PC-3 (cell line): ENCODE measurements at regions not wholly inside any gene's neighbourhood (a gene's known extent, or its start where the extent isn't known, plus 50 kb on each side); places are given as distances from the start of the nearest gene placed in this dataset.
"Not testable (repeated sequence)": the region's sequence is repeated elsewhere in the genome, so short reads cannot be mapped to it uniquely, and the experiment has no call there.

Source experiments
- ATAC-seq: fragments of 200-7000 bp; cut with Tn5 transposase; 2 replicates; pipeline ENCODE4 v1.9.1; 2020; ENCODE audit warnings: mild to moderate bottlenecking, moderate library complexity
- BruUV-seq: library from RNA; stranded (reverse); fragments of 400-500 nt; replicated peaks from 2 replicates; lab custom pipeline; 2021; lab: Mats Ljungman, UMichigan
- CTCF ChIA-PET: fragments of 300-600 bp; sonication (Branson Sonifier 250); formaldehyde crosslinking; loops from one replicate; lab custom pipeline; 2022; ENCODE audit warnings: antibody characterized with exemption; lab: Charles Lee
- POLR2A ChIA-PET: fragments of 300-600 bp; sonication (Branson Sonifier 250); formaldehyde crosslinking; loops from one replicate; lab custom pipeline; 2022; ENCODE audit warnings: antibody characterized with exemption; ENCODE audit not compliant: unreplicated experiment; lab: Charles Lee
- DNase-seq: peaks from one replicate; pipeline ENCODE4 v3.0.0-alpha.2; 2015
- H2AFZ ChIP-seq: fragments of 300-600 bp; sonication (generic); 2 replicates; pipeline ENCODE4 v1.6.0; 2016; ENCODE audit warnings: antibody characterized with exemption, low read length
- H3F3A ChIP-seq: fragments of 300-600 bp; sonication (generic); one replicate; pipeline ENCODE4 v1.6.0; 2017; ENCODE audit warnings: antibody characterized with exemption, low read length, control low read depth, mild to moderate bottlenecking; ENCODE audit not compliant: unreplicated experiment
- H3K27ac ChIP-seq: fragments of 300-600 bp; sonication (generic); 2 replicates; pipeline ENCODE4 v1.5.1; 2016; ENCODE audit warnings: mild to moderate bottlenecking, low read length
- H3K27me3 ChIP-seq: fragments of 300-600 bp; sonication (generic); 2 replicates; pipeline ENCODE4 v1.6.1; 2016; ENCODE audit warnings: low read length, mixed read lengths
- H3K36me3 ChIP-seq: fragments of 300-600 bp; sonication (generic); 2 replicates; pipeline ENCODE4 v1.6.1; 2016; ENCODE audit warnings: low read depth, mixed run types, low read length, mixed read lengths
- H3K4me1 ChIP-seq: fragments of 300-600 bp; sonication (generic); 2 replicates; pipeline ENCODE4 v1.5.1; 2016; ENCODE audit warnings: low read length; ENCODE audit not compliant: insufficient read depth
- H3K4me2 ChIP-seq: fragments of 300-600 bp; sonication (generic); 2 replicates; pipeline ENCODE4 v1.6.0; 2016; ENCODE audit warnings: low read length
- H3K4me3 ChIP-seq: fragments of 300-600 bp; sonication (generic); 2 replicates; pipeline ENCODE4 v1.5.1; 2016; ENCODE audit warnings: mild to moderate bottlenecking, low read length, mixed read lengths
- H3K79me2 ChIP-seq: fragments of 300-600 bp; sonication (generic); 2 replicates; pipeline ENCODE4 v1.6.1; 2017; ENCODE audit warnings: low read length, mixed read lengths
- H3K9ac ChIP-seq: fragments of 300-600 bp; sonication (generic); 2 replicates; pipeline ENCODE4 v1.6.0; 2016; ENCODE audit warnings: mild to moderate bottlenecking, low read length
- H3K9me2 ChIP-seq: fragments of 300-600 bp; sonication (generic); replicated peaks from 2 replicates; pipeline ENCODE4 v1.6.1; 2016; ENCODE audit warnings: mixed run types, low read length, mixed read lengths
- H3K9me3 ChIP-seq: fragments of 300-600 bp; sonication (generic); 2 replicates; pipeline ENCODE4 v1.6.1; 2016; ENCODE audit warnings: low read length, mixed read lengths
- H4K20me1 ChIP-seq: fragments of 300-600 bp; sonication (generic); 2 replicates; pipeline ENCODE4 v1.6.1; 2016; ENCODE audit warnings: low read length, mixed read lengths
- CTCF ChIP-seq: fragments of 300-600 bp; sonication (generic); conservative IDR thresholded peaks from 2 replicates; pipeline ENCODE4 v1.5.1; 2017; ENCODE audit warnings: antibody characterized with exemption, low read depth, mild to moderate bottlenecking, low read length
- EZH2 ChIP-seq: fragments of 300-600 bp; sonication (generic); IDR thresholded peaks from one replicate; pipeline ENCODE4 v1.6.1; 2017; ENCODE audit warnings: antibody characterized with exemption, mild to moderate bottlenecking, low read length; ENCODE audit not compliant: unreplicated experiment
- EZH2phosphoT487 ChIP-seq: fragments of 300-600 bp; sonication (generic); IDR thresholded peaks from 2 replicates; pipeline ENCODE4 v1.6.1; 2018; ENCODE audit warnings: mild to moderate bottlenecking, antibody characterized with exemption, low read length, borderline replicate concordance
- intact Hi-C: fragments of 100-400 bp; cut with micrococcal nuclease; formaldehyde crosslinking; loops from 2 replicates; pipeline ENCODE4 v1.9.0; 2023

GRCh38 chr9:29616844-29617243 is 2043.6 kb upstream of the C9orf72 start:
- ATAC-seq = no peak
- Histone ChIP-seq H3K79me2 (no peaks in the 10 kb centered on the region), H3K9me2 (no peaks in the 10 kb centered on the region), H3K27ac (no peak overlapping the region), H3K9me3 (no peaks in the 10 kb centered on the region), H3K27me3 (no peaks in the 10 kb centered on the region), H3K4me3 (no peak overlapping the region), H3F3A (no peaks in the 10 kb centered on the region), H2AFZ (no peak overlapping the region; the same call in 1 of the 2 replicates), H3K36me3 (no peaks in the 10 kb centered on the region), H4K20me1 (no peaks in the 10 kb centered on the region), H3K4me1 (no peaks in the 10 kb centered on the region), H3K4me2 (no peak overlapping the region), H3K9ac (no peak overlapping the region)
- BruUV-seq = no TSS peak
- ChIA-PET CTCF (no interaction called here), POLR2A (no interaction called here)
- no peak for DNase-seq
- TF ChIP-seq EZH2 = no peak
- intact Hi-C loops = no loop called here

GRCh38 chr9:29625292-29625731 is 2052.0 kb upstream of the C9orf72 start:
- Histone ChIP-seq H3K4me1 (no peaks in the 10 kb centered on the region), H3K9me2 (no peaks in the 10 kb centered on the region), H4K20me1 (no peaks in the 10 kb centered on the region), H3K4me3 (no peak overlapping the region), H3F3A (no peaks in the 10 kb centered on the region), H3K36me3 (no peaks in the 10 kb centered on the region), H3K4me2 (no peak overlapping the region), H3K9ac (no peak overlapping the region), H3K27ac (no peak overlapping the region), H3K9me3 (no peaks in the 10 kb centered on the region), H3K27me3 (no peaks in the 10 kb centered on the region), H3K79me2 (no peaks in the 10 kb centered on the region), H2AFZ (no peak overlapping the region)
- CTCF ChIA-PET = interaction anchor here (0.6 kb wide), 1 partner anchor 70 kb away, joined by 3 read pairs; no protein-coding TSS in a partner anchor
- no TSS peak for BruUV-seq
- intact Hi-C loops = no loop called here
- TF ChIP-seq EZH2phosphoT487 = no peak
- no peak for TF ChIP-seq CTCF
- no peak for TF ChIP-seq EZH2
- POLR2A ChIA-PET = interaction anchor here (0.7 kb wide), 1 partner anchor 234 kb away, joined by 5 read pairs; no protein-coding TSS in a partner anchor
- no peak for DNase-seq
- no peak for ATAC-seq

- DNase-seq (no peak), ATAC-seq (no peak)
- H3K27ac ChIP-seq = no peak overlapping the region
- no peaks in the 10 kb centered on the region for H4K20me1 ChIP-seq
- no peak overlapping the region for H3K9ac ChIP-seq
- no peaks in the 10 kb centered on the region for H3K9me3 ChIP-seq
- TF ChIP-seq EZH2 = no peak
- TF ChIP-seq CTCF = no peak
- TF ChIP-seq EZH2phosphoT487 = no peak
- CTCF ChIA-PET = no interaction called here
- POLR2A ChIA-PET = interaction anchor here (0.7 kb wide), 1 partner anchor 234 kb away, joined by 5 read pairs; no protein-coding TSS in a partner anchor
- no peak overlapping the region for H3K4me3 ChIP-seq
- H3K79me2 ChIP-seq = no peaks in the 10 kb centered on the region
- no peak overlapping the region for H3K4me2 ChIP-seq
- H3K27me3 ChIP-seq = no peaks in the 10 kb centered on the region
- intact Hi-C loops = no loop called here
- no peaks in the 10 kb centered on the region for H3K36me3 ChIP-seq
- no TSS peak for BruUV-seq
- H3K4me1 ChIP-seq = no peaks in the 10 kb centered on the region
- H3K9me2 ChIP-seq = no peaks in the 10 kb centered on the region
- H2AFZ ChIP-seq = no peak overlapping the region
- no peaks in the 10 kb centered on the region for H3F3A ChIP-seq
Observed at GRCh38 chr9:29625931-29626330, 2052.7 kb upstream of the C9orf72 start.

- ATAC-seq, H4K20me1 ChIP-seq, H3K79me2 ChIP-seq, H3K4me2 ChIP-seq, H3K9ac ChIP-seq, H3K4me1 ChIP-seq, H3K27me3 ChIP-seq, H3K4me3 ChIP-seq, CTCF ChIA-PET, H3F3A ChIP-seq, H3K27ac ChIP-seq, POLR2A ChIA-PET, H3K9me2 ChIP-seq, intact Hi-C loops, H2AFZ ChIP-seq, H3K9me3 ChIP-seq, H3K36me3 ChIP-seq, BruUV-seq: not testable (repeated sequence)
- DNase-seq = peak; percentile 10
Observed at GRCh38 chr9:29628856-29629255, 2055.6 kb upstream of the C9orf72 start.
